ENCODE measurements at regions not wholly inside any gene's neighbourhood (a gene's known extent, or its start where the extent isn't known, plus 50 kb on each side); places are given as distances from the start of the nearest gene placed in this dataset.

DNA sequence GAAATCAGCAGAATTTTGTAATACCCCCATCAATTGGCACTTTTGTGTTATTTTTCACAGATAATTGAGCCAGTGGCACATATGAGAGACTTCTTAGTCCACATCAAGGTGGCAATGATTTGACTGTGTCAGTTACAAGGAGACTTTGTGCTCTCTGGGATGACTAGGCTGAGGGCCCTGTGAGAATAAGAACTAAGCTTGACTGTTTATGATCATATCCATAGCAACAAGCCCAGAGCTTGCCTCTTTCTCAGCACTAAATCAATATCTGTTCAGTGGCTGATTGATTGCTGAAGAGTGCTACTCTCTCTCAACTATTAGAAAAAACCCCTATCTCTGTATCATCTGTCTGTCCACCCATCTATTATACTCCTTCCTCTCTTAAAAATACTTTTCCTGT, 185.3 kb upstream of the PLPP4 start:
- Mint-ChIP-seq H3K4me3 (no peak overlapping the region), H3K4me1 (no peaks in the 10 kb centered on the region), H3K27ac (no peak overlapping the region), H3K27me3 (ENCODE audit: low read depth in 3 of 3) (peaks cover 0 to 4% (median 0%) of the 10 kb centered on the region in 3 donors), H3K36me3 (no peaks in the 10 kb centered on the region), H3K9me3 (peaks cover 0 to 1% (median 0%) of the 10 kb centered on the region in 6 donors)
- no peak for DNase-seq

DNA sequence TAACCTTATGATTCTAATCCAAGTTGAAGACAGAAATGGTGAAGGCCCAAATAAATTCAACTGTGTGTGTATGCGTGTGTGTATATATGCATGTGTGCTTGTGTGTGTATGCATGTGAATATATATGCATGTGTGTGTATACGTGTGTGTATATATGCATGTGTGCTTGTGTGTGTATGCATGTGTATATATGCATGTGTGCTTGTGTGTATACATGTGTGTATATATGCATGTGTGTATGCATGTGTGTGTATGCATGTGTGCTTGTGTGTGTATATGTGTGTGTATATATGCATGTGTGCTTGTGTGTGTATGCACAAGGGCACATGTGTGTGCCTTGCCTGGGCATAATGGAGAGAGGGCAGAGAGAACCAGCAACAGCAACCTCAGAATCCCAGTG, 184.7 kb upstream of the PLPP4 start:
- no peak overlapping the region for H3K4me3 Mint-ChIP-seq

DNA sequence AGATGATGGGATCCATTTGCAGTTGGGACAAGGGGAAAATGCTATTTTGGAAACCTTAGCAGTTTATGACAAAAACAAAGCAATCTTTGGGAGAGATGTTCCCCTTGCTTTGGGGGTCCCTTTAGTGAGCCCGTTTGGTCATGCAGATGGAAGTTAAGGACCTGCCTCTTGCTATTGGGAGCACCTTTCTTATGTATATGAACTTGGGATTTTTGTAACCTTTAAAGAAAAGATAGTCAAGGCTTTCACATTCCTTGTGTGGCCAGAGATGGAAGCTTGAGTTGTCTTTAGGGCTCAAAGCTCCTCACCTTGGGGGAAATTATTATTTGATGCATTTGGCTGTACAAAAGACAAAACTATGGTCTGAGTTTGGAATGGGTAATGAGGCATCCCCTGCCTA, 179.0 kb upstream of the PLPP4 start:
- no peaks in the 10 kb centered on the region for H3K9me3 Mint-ChIP-seq
- H3K4me1 Mint-ChIP-seq: no peaks in the 10 kb centered on the region
- DNase-seq: no peak
- H3K27me3 Mint-ChIP-seq (ENCODE audit: low read depth in 3 of 3): peaks cover 0 to 16% (median 6%) of the 10 kb centered on the region in 3 donors
- H3K4me3 Mint-ChIP-seq: no peak overlapping the region
- H3K36me3 Mint-ChIP-seq: no peaks in the 10 kb centered on the region
- H3K27ac Mint-ChIP-seq: no peak overlapping the region

More for the DNA sequence above, 184.7 kb upstream of the PLPP4 start:
- Mint-ChIP-seq H3K4me1 (no peaks in the 10 kb centered on the region), H3K36me3 (no peaks in the 10 kb centered on the region), H3K27me3 (ENCODE audit: low read depth in 3 of 3) (peaks cover 0 to 4% (median 0%) of the 10 kb centered on the region in 3 donors), H3K27ac (no peak overlapping the region), H3K9me3 (peaks cover 0 to 1% (median 0%) of the 10 kb centered on the region in 6 donors)
- DNase-seq: no peak

DNA sequence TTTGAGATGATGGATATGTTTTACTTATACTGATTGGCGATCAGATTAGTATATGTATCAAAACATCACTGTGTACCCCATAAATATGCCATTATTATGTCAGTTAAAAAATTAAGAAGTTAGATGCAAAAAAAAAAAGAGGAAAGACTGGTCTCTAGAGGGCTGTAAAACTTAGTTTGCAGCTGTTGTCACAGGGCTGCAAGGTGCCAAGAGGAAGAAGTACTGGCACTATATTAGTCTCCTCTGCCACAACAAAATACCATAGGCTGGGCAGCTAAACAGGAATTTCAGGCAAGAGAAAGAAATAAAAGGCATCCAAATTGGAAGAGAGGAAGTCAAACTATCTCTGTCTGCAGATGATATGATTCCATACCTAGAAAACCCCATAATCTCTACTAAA, 177.8 kb upstream of the PLPP4 start:
- no peaks in the 10 kb centered on the region for H3K4me1 Mint-ChIP-seq
- no peaks in the 10 kb centered on the region for H3K36me3 Mint-ChIP-seq
- H3K4me3 Mint-ChIP-seq: no peak overlapping the region
- peaks cover 0 to 16% (median 6%) of the 10 kb centered on the region in 3 donors for H3K27me3 Mint-ChIP-seq (ENCODE audit: low read depth in 3 of 3)
- no peaks in the 10 kb centered on the region for H3K9me3 Mint-ChIP-seq
- no peak overlapping the region for H3K27ac Mint-ChIP-seq
- DNase-seq: no peak

DNA sequence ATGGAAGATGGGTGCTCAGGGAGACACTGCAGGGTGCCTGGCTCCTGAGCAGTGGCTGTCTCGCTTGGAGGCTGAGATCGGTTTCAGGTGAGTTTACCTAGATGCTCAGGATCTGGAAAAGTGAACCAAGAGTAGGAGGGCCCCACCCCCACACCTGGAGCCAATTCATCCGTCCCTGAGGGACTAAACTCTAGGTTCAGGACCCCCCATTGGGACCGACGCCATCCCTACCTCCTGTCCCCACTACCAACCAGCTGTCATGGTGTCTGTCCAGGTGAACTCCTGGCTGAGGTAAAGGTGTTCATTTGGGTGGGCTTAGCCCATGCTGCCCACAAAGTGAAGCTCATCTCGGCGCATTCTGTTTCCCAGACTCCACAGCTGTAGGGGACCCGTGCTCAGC, 174.6 kb upstream of the PLPP4 start:
- H3K27me3 Mint-ChIP-seq (ENCODE audit: low read depth in 3 of 3): peaks cover 0 to 16% (median 2%) of the 10 kb centered on the region in 3 donors

DNA sequence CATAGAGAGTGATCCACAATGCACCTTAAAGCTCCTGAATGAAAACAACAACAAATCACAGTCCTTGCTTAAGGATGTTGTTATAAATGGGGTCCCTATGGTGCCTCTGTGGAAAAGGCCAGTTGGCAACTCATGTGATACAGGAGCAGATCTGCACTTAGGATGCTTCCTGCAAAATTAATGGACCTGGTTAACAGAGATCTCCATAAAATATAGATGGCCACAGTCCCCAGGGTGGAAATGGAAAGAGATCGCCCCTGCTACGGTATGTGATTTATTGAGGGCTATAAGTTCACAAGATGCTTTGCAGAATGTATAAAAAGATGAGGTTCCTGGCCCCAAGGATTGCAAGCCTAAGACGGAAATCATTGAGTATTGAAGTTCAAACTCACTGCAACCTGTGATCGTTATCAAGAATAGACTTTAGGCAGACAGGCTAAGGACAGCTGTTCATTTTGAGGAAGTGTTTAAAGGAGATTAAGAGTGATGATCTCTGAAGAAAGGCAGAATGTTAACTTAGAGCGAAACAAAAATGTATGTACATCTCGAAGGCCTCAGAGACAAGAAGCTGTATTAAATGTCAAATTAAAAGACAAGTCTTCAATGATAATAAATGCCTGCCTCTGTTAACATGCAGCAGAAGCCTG, 174.1 kb upstream of the PLPP4 start:
- no peak for DNase-seq
- Mint-ChIP-seq H3K4me3 (no peak overlapping the region), H3K36me3 (no peaks in the 10 kb centered on the region), H3K9me3 (no peaks in the 10 kb centered on the region), H3K27me3 (ENCODE audit: low read depth in 3 of 3) (peaks cover 0 to 19% (median 2%) of the 10 kb centered on the region in 3 donors), H3K4me1 (no peaks in the 10 kb centered on the region), H3K27ac (no peak overlapping the region)

More for the DNA sequence above, 174.6 kb upstream of the PLPP4 start:
- Mint-ChIP-seq H3K36me3 (no peaks in the 10 kb centered on the region), H3K4me3 (no peak overlapping the region), H3K4me1 (no peaks in the 10 kb centered on the region), H3K27ac (no peak overlapping the region), H3K9me3 (no peaks in the 10 kb centered on the region)
- no peak for DNase-seq

DNA sequence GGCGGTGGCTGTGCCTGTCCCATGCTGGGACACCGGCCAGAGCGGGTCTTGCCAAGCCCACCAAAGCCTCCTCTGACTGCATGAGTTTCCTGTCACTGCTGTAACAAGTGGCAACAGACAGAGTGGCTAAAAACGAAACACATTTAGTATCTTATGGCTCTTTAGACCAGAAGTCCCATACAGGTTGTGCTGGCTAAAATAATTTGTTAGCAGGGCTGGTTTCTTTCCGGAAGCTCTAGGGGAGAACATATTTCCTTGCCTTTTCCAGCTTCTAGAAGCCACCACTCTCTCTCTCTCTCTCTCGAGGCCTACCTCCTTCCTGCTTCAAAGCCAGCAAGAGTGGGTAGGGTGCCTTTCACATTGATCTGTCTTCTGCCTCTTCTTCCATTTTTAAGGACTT, 171.6 kb upstream of the PLPP4 start:
- Mint-ChIP-seq H3K4me1 (no peaks in the 10 kb centered on the region), H3K27me3 (ENCODE audit: low read depth in 3 of 3) (peaks cover 0 to 6% (median 2%) of the 10 kb centered on the region in 3 donors)
- DNase-seq: no peak

DNA sequence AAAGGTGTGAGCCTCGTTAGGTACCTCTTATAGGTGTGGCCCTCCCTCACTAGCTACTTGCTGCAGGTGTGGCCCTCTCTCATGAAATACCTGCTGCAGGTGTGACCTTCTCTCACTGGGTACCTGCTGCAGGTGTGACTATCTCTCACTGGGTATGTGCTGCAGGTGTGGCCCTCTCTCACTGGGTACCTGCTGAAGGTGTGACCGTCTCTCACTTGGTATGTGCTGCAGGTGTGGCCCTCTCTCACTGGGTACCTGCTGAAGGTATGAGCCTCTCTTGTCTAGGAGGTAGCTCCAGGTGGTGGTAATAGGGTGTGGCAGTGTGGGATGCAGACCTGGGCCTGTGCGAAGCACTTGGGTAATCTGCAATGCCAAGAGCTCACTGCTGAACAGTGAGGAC, 170.7 kb upstream of the PLPP4 start:
- H3K27ac Mint-ChIP-seq: no peak overlapping the region
- DNase-seq: no peak
- H3K9me3 Mint-ChIP-seq: no peaks in the 10 kb centered on the region
- H3K27me3 Mint-ChIP-seq (ENCODE audit: low read depth in 3 of 3): peaks cover 0 to 6% (median 2%) of the 10 kb centered on the region in 3 donors
- H3K36me3 Mint-ChIP-seq: no peaks in the 10 kb centered on the region
- H3K4me3 Mint-ChIP-seq: no peak overlapping the region
- no peaks in the 10 kb centered on the region for H3K4me1 Mint-ChIP-seq

More for the DNA sequence above, 171.6 kb upstream of the PLPP4 start:
- Mint-ChIP-seq H3K36me3 (no peaks in the 10 kb centered on the region), H3K4me3 (no peak overlapping the region), H3K9me3 (no peaks in the 10 kb centered on the region), H3K27ac (no peak overlapping the region)

DNA sequence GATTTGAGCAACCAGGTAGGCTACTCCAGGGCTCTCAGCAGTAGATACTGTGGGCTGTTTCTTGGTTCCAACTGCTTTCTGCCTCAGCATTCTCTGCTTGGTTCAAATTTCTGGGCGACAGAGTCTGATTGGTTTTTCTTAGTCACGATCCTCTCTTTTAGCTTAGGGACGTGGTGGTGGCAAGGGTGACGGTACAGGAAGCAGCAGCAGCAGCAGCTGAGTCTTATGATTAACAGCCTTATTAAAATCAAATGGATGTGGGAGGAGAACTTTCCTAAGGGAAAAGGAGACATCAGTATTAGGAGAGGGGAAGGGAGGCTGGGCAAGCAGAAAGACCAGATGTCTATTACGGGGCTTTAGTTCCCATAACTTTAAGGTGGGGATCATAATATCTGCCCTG, 156.5 kb upstream of the PLPP4 start:
- Mint-ChIP-seq H3K27ac (no peak overlapping the region), H3K36me3 (no peaks in the 10 kb centered on the region)

DNA sequence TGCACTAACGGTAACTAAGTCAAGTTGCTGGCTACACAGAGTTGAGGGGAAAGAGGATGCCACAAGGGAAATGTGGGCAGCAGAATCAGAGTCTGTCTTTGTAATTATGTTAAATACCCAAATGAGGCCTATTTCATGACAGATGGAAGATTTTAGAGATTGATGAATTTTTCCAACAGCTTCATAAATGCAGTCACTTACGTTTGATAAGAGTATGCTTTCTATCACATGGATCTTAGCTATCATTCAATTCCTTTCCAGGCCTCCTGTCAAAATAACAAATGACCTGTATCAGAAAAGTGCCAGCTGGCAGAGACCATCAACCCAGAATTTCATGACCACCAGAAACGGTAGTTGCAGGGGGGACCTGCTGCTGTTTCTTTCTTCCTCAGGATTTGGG, 148.4 kb upstream of the PLPP4 start:
- H3K9me3 Mint-ChIP-seq: peaks cover 0 to 2% (median 0%) of the 10 kb centered on the region in 6 donors
- H3K4me3 Mint-ChIP-seq: no peak overlapping the region
- no peak overlapping the region for H3K27ac Mint-ChIP-seq
- H3K27me3 Mint-ChIP-seq (ENCODE audit: low read depth in 3 of 3): peaks cover 0 to 4% (median 3%) of the 10 kb centered on the region in 3 donors
- H3K4me1 Mint-ChIP-seq: no peaks in the 10 kb centered on the region
- DNase-seq: no peak
- no peaks in the 10 kb centered on the region for H3K36me3 Mint-ChIP-seq

More for the DNA sequence above, 156.5 kb upstream of the PLPP4 start:
- Mint-ChIP-seq H3K4me3 (no peak overlapping the region), H3K9me3 (peaks cover 0 to 2% (median 0%) of the 10 kb centered on the region in 6 donors), H3K4me1 (no peaks in the 10 kb centered on the region), H3K27me3 (ENCODE audit: low read depth in 3 of 3) (peaks cover 1 to 3% (median 3%) of the 10 kb centered on the region in 3 donors)
- DNase-seq: no peak

DNA sequence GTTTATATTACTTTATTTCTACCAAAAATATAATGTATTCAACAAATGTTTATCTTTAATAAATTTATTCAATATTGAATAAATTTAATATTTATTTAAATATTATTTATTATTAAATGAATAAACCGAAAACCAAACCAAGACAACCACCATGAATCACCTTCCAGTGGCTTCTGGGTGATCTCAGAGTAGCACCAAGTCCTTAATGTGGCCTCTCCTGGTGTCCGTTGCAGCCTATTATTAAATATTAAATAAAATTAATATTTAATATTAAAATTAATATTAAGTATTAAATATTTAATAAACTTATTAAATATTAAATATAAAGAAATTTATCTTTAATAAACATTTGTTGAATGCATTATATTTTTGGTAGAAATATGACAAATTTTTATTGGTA, 143.3 kb upstream of the PLPP4 start:
- Mint-ChIP-seq H3K27me3 (ENCODE audit: low read depth in 3 of 3) (peaks cover 0 to 7% (median 2%) of the 10 kb centered on the region in 3 donors), H3K4me1 (no peaks in the 10 kb centered on the region), H3K27ac (no peak overlapping the region), H3K4me3 (no peak overlapping the region), H3K36me3 (no peaks in the 10 kb centered on the region), H3K9me3 (no peaks in the 10 kb centered on the region)
- no peak for DNase-seq

DNA sequence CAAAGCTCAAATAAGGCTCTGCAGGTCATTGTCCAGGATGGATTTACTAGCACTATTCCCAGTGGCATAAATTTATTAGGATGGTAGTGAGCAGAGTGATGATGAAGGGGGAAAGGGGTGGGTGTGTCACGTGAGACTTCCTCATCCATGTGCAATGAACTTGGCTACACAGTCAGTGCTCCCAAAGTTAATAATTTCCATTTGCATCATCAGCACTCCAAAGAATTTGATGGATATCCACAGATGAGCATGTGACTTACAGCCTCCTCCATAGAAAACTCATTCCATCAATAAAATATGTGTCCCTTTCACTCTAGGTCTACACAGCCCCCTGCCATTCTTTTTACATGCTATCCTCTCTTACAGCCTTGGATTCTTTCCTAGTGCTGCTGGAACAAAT, 142.6 kb upstream of the PLPP4 start:
- DNase-seq: no peak
- Mint-ChIP-seq H3K4me1 (no peaks in the 10 kb centered on the region), H3K27ac (no peak overlapping the region), H3K9me3 (no peaks in the 10 kb centered on the region), H3K27me3 (ENCODE audit: low read depth in 3 of 3) (peaks cover 0 to 5% (median 2%) of the 10 kb centered on the region in 3 donors), H3K4me3 (no peak overlapping the region), H3K36me3 (no peaks in the 10 kb centered on the region)

DNA sequence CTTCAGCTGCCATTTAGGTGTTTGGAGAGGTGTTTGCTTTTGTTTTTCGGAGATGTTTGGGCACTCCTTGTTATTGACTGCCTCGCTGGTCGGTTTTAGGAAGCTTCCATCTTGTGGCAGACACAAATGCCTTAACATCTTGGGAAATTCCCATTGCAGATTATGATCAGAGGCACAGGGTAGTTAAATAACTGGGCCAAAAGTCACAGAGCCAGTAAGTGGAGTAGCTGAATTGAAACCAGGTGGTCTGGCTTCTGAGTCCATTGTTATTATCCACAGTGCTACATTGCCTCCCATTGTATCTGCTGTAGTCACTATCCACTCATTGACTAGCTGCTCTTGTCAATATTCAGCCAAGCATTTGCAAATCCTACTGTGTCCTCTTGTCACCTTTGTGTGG, 138.2 kb upstream of the PLPP4 start:
- DNase-seq: no peak
- Mint-ChIP-seq H3K27me3 (ENCODE audit: low read depth in 3 of 3) (peaks cover 0 to 9% (median 2%) of the 10 kb centered on the region in 3 donors), H3K27ac (no peak overlapping the region), H3K4me1 (no peaks in the 10 kb centered on the region), H3K4me3 (no peak overlapping the region), H3K36me3 (no peaks in the 10 kb centered on the region), H3K9me3 (peaks cover 0 to 2% (median 0%) of the 10 kb centered on the region in 6 donors)

DNA sequence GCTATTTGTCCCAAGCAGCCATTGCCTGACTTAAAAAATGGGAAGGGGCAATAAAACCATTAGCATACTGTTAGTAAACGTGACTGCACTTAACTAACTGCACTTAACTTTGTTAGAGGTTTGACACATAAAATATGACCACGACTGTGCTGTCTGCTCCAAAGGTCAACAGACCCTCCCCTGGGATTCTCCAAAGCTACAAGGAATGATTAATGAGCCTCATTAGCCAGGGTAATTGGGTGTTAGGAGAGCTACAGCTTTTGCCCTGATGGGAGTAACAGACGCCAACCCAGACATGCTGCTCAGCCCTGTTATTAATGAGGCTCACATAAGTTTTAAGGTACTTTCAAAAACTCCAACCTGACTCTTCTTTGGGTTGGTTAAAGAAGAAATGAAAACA, 129.4 kb upstream of the PLPP4 start:
- H3K4me1 Mint-ChIP-seq: no peaks in the 10 kb centered on the region
- H3K9me3 Mint-ChIP-seq: no peaks in the 10 kb centered on the region
- H3K27ac Mint-ChIP-seq: no peak overlapping the region
- no peak overlapping the region for H3K4me3 Mint-ChIP-seq
- peaks cover 3 to 10% (median 5%) of the 10 kb centered on the region in 3 donors for H3K27me3 Mint-ChIP-seq (ENCODE audit: low read depth in 3 of 3)
- H3K36me3 Mint-ChIP-seq: no peaks in the 10 kb centered on the region
- no peak for DNase-seq

DNA sequence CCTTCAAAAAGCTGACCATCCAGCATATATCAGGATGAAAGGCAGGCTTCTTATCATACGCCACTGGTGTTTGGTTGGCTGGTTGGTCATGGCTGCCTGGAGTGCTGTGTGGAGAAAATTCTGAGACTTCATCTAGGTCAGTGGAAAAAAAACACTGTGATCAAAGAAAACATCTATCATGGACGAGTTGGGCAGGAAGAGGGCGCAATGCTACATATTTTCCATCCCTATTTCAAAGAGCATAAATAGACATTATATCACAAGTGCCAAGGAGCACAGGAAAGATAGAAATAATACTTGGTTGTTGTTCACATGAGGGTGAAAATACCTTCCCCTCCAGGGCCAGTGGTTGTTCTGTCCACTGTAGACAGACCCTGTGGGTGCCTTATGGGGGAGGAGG, 128.4 kb upstream of the PLPP4 start:
- no peak for DNase-seq
- no peak overlapping the region for H3K27ac Mint-ChIP-seq
- no peaks in the 10 kb centered on the region for H3K36me3 Mint-ChIP-seq
- H3K9me3 Mint-ChIP-seq: no peaks in the 10 kb centered on the region
- H3K4me3 Mint-ChIP-seq: no peak overlapping the region
- H3K4me1 Mint-ChIP-seq: no peaks in the 10 kb centered on the region
- H3K27me3 Mint-ChIP-seq (ENCODE audit: low read depth in 3 of 3): peaks cover 3 to 7% (median 5%) of the 10 kb centered on the region in 3 donors
